Fibroblast of lung (primary cell): ENCODE measurements at regions not wholly inside any gene's neighbourhood (a gene's known extent, or its start where the extent isn't known, plus 50 kb on each side); places are given as distances from the start of the nearest gene placed in this dataset.

Experiments used
- CTCF ChIP-seq, 2 donors: IDR thresholded peaks in 1 of 2; conservative IDR thresholded peaks in 1 of 2; 1 replicate in 1 of 2; 2 replicates in 1 of 2; pipeline ENCODE4 v1.5.1; 2011 to 2012; ENCODE audit warnings: low read length in 2 of 2, control low read depth in 1 of 2, inconsistent platforms in 1 of 2, low read depth in 1 of 2, mild to moderate bottlenecking in 1 of 2
- EZH2 ChIP-seq: IDR thresholded peaks from 2 replicates; pipeline ENCODE4 v1.5.1; 2012; ENCODE audit warnings: low read length, control low read depth, mild to moderate bottlenecking; ENCODE audit errors: missing control alignments

GRCh38 chr10:43946445-43946844 lies 297.8 kb upstream of the ZNF32 start:
- TF ChIP-seq CTCF (conservative IDR thresholded peaks at IDR 0.05 in 1 of 2, IDR thresholded peaks at IDR 0.05 in 1 of 2; ENCODE audit: low read depth in 1 of 2, low read length in 2 of 2) (no peak), EZH2 (no peak)
